ENCODE measurements at regions not wholly inside any gene's neighbourhood (a gene's known extent, or its start where the extent isn't known, plus 50 kb on each side); places are given as distances from the start of the nearest gene placed in this dataset.

DNA sequence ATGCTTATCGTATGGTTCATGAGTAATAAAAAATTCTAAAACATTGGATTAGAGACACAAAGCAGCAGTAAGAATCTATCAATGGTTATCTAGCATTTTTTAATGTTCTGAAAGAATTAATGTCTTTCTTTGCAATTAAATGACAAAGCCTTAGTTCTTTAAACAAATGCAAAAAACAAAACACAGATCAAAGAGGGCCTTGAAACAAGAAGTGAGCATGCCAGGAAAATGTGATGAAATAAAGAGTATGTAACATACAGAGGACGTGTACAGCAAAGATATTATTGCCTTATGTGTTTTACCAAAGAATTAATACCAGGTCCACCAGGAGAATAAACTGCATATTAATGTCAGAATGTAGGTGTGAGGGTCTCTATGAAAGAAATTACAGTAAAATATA, 812.3 kb upstream of the GRAMD2B start:
- DNase-seq: no peak

DNA sequence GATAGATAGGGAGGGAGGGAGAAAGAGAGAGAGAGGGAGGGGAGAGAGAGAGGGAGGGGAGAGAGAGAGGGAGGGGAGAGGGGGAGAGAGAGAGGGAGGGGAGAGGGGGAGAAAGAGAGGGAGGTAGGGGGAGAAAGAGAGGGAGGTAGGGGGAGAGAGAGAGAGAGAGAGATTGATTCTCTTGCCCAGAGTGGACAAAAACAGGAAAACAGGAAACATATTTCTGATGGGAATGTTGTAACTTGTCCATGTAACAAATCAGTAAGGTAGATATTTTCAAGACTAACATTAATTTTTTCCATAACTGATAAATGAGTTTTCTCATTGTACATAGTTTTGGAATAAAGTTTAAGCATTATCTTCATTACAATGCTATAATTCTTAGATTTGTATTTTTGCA, 811.7 kb upstream of the GRAMD2B start:
- Mint-ChIP-seq H3K36me3 (ENCODE audit: unreplicated experiment) (no peaks in the 10 kb centered on the region), H3K27ac (ENCODE audit: unreplicated experiment) (no peak overlapping the region), H3K27me3 (ENCODE audit: unreplicated experiment) (no peaks in the 10 kb centered on the region), H3K9me3 (ENCODE audit: unreplicated experiment) (no peaks in the 10 kb centered on the region), H3K4me1 (ENCODE audit: low read depth, unreplicated experiment) (peaks cover 6% of the 10 kb centered on the region), H3K4me3 (ENCODE audit: unreplicated experiment) (no peak overlapping the region)
- DNase-seq: no peak
- TF ChIP-seq, protein P1, sequence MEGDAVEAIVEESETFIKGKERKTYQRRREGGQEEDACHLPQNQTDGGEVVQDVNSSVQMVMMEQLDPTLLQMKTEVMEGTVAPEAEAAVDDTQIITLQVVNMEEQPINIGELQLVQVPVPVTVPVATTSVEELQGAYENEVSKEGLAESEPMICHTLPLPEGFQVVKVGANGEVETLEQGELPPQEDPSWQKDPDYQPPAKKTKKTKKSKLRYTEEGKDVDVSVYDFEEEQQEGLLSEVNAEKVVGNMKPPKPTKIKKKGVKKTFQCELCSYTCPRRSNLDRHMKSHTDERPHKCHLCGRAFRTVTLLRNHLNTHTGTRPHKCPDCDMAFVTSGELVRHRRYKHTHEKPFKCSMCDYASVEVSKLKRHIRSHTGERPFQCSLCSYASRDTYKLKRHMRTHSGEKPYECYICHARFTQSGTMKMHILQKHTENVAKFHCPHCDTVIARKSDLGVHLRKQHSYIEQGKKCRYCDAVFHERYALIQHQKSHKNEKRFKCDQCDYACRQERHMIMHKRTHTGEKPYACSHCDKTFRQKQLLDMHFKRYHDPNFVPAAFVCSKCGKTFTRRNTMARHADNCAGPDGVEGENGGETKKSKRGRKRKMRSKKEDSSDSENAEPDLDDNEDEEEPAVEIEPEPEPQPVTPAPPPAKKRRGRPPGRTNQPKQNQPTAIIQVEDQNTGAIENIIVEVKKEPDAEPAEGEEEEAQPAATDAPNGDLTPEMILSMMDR (IDR thresholded peaks at IDR 0.05; ENCODE audit: partially characterized antibody, unreplicated experiment): no peak

More for the DNA sequence above, 812.3 kb upstream of the GRAMD2B start:
- no peak overlapping the region for H3K4me3 Mint-ChIP-seq (ENCODE audit: unreplicated experiment)
- no peaks in the 10 kb centered on the region for H3K36me3 Mint-ChIP-seq (ENCODE audit: unreplicated experiment)
- TF ChIP-seq, protein P1 (IDR thresholded peaks at IDR 0.05; ENCODE audit: partially characterized antibody, unreplicated experiment): no peak
- no peaks in the 10 kb centered on the region for H3K27me3 Mint-ChIP-seq (ENCODE audit: unreplicated experiment)
- H3K27ac Mint-ChIP-seq (ENCODE audit: unreplicated experiment): no peak overlapping the region
- H3K9me3 Mint-ChIP-seq (ENCODE audit: unreplicated experiment): no peaks in the 10 kb centered on the region
- H3K4me1 Mint-ChIP-seq (ENCODE audit: low read depth, unreplicated experiment): peaks cover 6% of the 10 kb centered on the region

DNA sequence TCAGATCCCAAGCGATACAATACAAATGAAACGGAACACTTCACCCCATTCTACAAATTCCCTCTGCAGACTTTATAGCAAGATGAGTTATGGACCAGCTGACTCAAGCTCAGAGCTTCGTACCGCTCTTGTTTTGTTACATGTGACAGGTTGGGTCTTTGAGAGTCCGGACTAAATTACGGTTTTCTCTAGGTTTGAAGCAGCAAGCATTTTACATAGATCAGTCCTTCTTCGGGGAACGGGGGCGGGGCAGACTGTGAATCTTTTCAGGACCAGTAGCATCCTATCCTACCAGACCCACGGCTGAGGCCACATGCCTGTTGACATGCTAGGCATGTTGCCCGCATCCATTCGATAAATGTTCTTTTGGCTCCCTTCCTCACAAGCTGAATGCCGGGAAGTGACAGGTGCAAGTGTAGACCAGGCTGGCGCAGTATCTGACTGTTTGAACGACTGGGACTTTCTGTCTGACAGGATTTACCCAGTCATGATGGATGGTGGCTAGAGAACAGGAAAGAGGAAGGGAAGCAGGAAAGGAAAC, 811.0 kb upstream of the GRAMD2B start:
- H3K36me3 Mint-ChIP-seq (ENCODE audit: unreplicated experiment): no peaks in the 10 kb centered on the region
- H3K4me1 Mint-ChIP-seq (ENCODE audit: low read depth, unreplicated experiment): peaks cover 6% of the 10 kb centered on the region
- no peaks in the 10 kb centered on the region for H3K9me3 Mint-ChIP-seq (ENCODE audit: unreplicated experiment)
- no peak overlapping the region for H3K27ac Mint-ChIP-seq (ENCODE audit: unreplicated experiment)
- H3K4me3 Mint-ChIP-seq (ENCODE audit: unreplicated experiment): no peak overlapping the region
- TF ChIP-seq, protein P1 (IDR thresholded peaks at IDR 0.05; ENCODE audit: partially characterized antibody, unreplicated experiment): no peak
- H3K27me3 Mint-ChIP-seq (ENCODE audit: unreplicated experiment): no peaks in the 10 kb centered on the region
- peak; percentile 28 for DNase-seq

DNA sequence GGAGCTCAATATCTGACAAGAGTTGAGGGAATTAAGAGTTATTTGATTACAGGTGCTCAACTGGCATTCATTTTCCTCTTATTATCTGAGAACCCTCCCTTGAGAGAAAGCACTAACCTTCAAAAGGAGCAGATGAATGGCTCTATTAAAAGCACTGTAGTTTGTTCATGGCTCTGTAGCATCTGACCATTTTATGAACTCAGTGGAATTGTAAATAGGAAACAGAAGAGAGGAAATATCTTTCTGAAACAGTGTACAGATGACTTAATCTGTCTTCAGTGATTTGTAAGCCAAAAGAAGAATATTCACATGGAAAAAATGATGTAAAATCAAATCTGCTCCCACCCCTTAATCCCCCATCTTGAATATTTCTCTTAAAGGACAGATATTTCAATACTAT, 810.4 kb upstream of the GRAMD2B start:
- Mint-ChIP-seq H3K27me3 (ENCODE audit: unreplicated experiment) (no peaks in the 10 kb centered on the region), H3K4me1 (ENCODE audit: low read depth, unreplicated experiment) (peaks cover 6% of the 10 kb centered on the region), H3K9me3 (ENCODE audit: unreplicated experiment) (no peaks in the 10 kb centered on the region), H3K4me3 (ENCODE audit: unreplicated experiment) (no peak overlapping the region), H3K36me3 (ENCODE audit: unreplicated experiment) (no peaks in the 10 kb centered on the region), H3K27ac (ENCODE audit: unreplicated experiment) (no peak overlapping the region)
- DNase-seq: no peak
- TF ChIP-seq, protein P1 (IDR thresholded peaks at IDR 0.05; ENCODE audit: partially characterized antibody, unreplicated experiment): no peak

DNA sequence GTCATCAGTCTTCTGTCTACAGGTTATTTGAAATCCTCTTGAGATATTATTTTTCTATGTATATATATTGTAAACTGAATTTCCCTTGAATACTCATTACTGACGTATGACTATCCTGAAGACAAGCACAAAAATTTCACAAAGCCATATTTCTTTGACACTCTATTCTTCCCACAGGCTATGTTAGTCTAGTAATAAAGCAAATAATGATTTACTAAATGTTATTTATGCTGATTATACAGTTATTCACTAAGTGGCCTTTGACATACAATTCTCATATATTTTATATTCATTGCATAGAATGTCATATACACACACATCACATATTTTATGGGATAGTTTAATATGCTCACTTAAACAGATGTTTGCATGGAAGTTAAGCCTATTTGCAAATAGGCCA, 793.0 kb upstream of the GRAMD2B start:
- Mint-ChIP-seq H3K9me3 (ENCODE audit: unreplicated experiment) (no peaks in the 10 kb centered on the region), H3K36me3 (ENCODE audit: unreplicated experiment) (no peaks in the 10 kb centered on the region), H3K4me3 (ENCODE audit: unreplicated experiment) (no peak overlapping the region), H3K27me3 (ENCODE audit: unreplicated experiment) (no peaks in the 10 kb centered on the region), H3K27ac (ENCODE audit: unreplicated experiment) (no peak overlapping the region), H3K4me1 (ENCODE audit: low read depth, unreplicated experiment) (peaks cover 4% of the 10 kb centered on the region)
- DNase-seq: no peak
- TF ChIP-seq, protein P1 (IDR thresholded peaks at IDR 0.05; ENCODE audit: partially characterized antibody, unreplicated experiment): no peak

Data from glutamatergic neuron (in vitro differentiated cells).